ENCODE measurements at regions not wholly inside any gene's neighbourhood (a gene's known extent, or its start where the extent isn't known, plus 50 kb on each side); places are given as distances from the start of the nearest gene placed in this dataset.

- TF ChIP-seq EZH2 (IDR thresholded peaks at IDR 0.05) (no peak), POLR2AphosphoS5 (IDR thresholded peaks at IDR 0.05; ENCODE audit: borderline replicate concordance, low read depth, low read length) (no peak), FOXP2 (optimal IDR thresholded peaks at IDR 0.05; ENCODE audit: control extremely low read depth, extremely low read length, insufficient read depth) (no peak)
These were observed 102.7 kb upstream of the TAF11L2 start for GRCh38 chr5:17395106-17395880.

Data from SK-N-MC (cell line).